Activated T-cell treated with anti-CD3 and anti-CD28 coated beads, Interleukin-2, amount 50 U/mL, for 4 hours (primary cell): ENCODE measurements at regions not wholly inside any gene's neighbourhood (a gene's known extent, or its start where the extent isn't known, plus 50 kb on each side); places are given as distances from the start of the nearest gene placed in this dataset.
"Not testable (repeated sequence)": the region's sequence is repeated elsewhere in the genome, so short reads cannot be mapped to it uniquely, and the experiment has no call there.

Experiments
- ATAC-seq, 2 donors: fragments of 200-7000 bp; cut with Tn5 transposase; one replicate each; pipeline ENCODE4 v1.10.0; 2021
- DNase-seq: peaks from one replicate; pipeline ENCODE4 v3.0.0-alpha.2; 2020
- H3K27me3 Mint-ChIP-seq: one replicate; pipeline ENCODE4 v1.8.0; 2021; ENCODE audit warnings: low read depth, mixed read lengths
- H3K36me3 Mint-ChIP-seq: one replicate; pipeline ENCODE4 v1.8.0; 2022; ENCODE audit warnings: mixed read lengths; ENCODE audit not compliant: insufficient read depth
- H3K4me1 Mint-ChIP-seq: one replicate; pipeline ENCODE4 v1.8.0; 2021; ENCODE audit warnings: low read depth, mixed read lengths
- H3K4me3 Mint-ChIP-seq: one replicate; pipeline ENCODE4 v1.8.0; 2021; ENCODE audit warnings: mild to moderate bottlenecking, moderate library complexity, mixed read lengths
- H3K9me3 Mint-ChIP-seq: one replicate; pipeline ENCODE4 v1.8.0; 2021; ENCODE audit warnings: mixed read lengths

DNA sequence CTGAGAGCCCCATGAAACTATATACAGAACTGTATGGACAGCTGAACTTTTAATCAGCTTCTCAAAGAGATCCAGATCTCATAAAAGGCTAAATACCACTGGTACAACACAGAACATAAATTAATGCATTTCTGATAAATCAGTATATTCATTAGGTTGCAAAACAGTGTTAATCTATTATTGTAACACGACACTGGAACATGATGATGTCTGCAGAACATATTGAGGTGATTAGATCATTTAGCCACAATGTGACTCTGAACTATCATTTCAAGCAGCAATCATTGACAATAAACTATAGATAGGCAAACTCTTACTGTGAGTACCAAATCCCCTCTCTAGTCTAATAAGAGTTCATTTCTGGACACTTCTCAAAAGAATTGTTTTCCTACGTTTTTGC is 50.3 kb downstream of the GASK1B start:
- Mint-ChIP-seq H3K9me3 (no peaks in the 10 kb centered on the region), H3K27me3 (no peaks in the 10 kb centered on the region), H3K36me3 (no peaks in the 10 kb centered on the region), H3K4me3 (no peak overlapping the region), H3K4me1 (no peaks in the 10 kb centered on the region)
- no peak for ATAC-seq
- DNase-seq: no peak

DNA sequence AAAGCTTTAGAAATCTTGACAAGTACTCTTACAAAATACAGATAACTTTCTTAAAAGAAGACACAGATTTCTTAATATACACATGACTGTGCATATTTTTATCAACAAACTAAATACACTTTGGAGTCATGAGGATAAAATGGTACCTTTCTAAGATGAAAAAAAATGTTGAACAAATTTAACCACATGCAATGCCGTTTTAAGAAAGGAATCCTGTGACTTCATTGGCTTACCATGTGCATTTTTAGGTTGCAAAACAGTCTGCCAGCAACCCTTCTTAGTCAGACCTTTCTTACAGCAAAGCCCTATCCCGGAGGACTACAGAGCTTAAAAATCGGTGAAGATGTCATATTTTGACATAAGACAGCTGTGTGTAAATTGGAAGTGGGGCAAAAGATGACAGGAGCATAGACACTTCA is 51.7 kb downstream of the GASK1B start:
- Mint-ChIP-seq H3K9me3 (no peaks in the 10 kb centered on the region), H3K27me3 (no peaks in the 10 kb centered on the region)

DNA sequence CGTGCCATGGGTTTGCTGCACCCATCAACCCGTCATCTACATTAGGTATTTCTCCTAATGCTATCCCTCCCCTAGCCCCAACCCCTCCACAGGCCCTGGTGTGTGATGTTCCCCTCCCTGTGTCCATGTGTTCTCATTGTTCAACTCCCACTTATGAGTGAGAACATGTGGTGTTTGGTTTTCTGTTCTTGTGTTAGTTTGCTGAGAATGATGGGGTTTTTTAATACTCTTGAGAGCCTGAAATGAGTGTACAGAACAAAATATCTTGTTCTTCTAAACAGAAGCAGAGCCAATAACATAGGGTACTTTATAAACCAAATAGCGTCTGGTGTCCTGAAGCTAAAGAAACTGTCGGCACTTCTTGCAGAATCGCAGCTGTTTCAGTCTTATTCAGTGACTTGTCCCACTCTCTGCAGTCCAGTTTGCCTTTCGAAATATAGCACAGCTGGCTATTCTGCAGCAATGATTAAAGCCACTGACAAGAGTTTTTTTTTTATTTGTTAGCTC is 52.1 kb downstream of the GASK1B start:
- not testable (repeated sequence) for H3K27me3 Mint-ChIP-seq, ATAC-seq, H3K4me1 Mint-ChIP-seq, DNase-seq, H3K4me3 Mint-ChIP-seq, H3K9me3 Mint-ChIP-seq, H3K36me3 Mint-ChIP-seq

More for the DNA sequence above, 51.7 kb downstream of the GASK1B start:
- H3K4me1 Mint-ChIP-seq: no peaks in the 10 kb centered on the region
- ATAC-seq (no peak), DNase-seq (no peak)
- H3K4me3 Mint-ChIP-seq: no peak overlapping the region
- no peaks in the 10 kb centered on the region for H3K36me3 Mint-ChIP-seq

DNA sequence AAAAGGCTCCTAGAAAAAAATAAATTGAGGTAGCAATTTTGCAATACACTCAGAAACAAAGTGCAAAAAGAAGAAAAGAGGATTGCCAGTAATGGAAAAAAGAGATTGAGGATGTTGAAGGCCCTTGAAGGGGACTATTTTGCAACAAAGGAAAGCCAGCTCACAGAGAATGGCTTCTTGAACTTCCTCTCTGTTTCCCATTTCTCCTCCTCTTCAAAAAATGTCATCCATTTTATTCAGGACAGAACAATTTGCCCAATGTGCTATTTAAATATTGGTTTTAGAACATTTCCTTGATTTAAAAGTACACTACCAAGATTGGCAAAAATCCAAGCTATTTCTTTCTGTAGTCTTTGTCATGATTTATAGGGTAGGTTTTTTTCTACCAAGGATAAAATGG is 60.2 kb downstream of the GASK1B start:
- H3K36me3 Mint-ChIP-seq: no peaks in the 10 kb centered on the region
- no peaks in the 10 kb centered on the region for H3K27me3 Mint-ChIP-seq
- DNase-seq (no peak), ATAC-seq (no peak)
- no peaks in the 10 kb centered on the region for H3K4me1 Mint-ChIP-seq
- peaks cover 5% of the 10 kb centered on the region for H3K9me3 Mint-ChIP-seq
- no peak overlapping the region for H3K4me3 Mint-ChIP-seq

DNA sequence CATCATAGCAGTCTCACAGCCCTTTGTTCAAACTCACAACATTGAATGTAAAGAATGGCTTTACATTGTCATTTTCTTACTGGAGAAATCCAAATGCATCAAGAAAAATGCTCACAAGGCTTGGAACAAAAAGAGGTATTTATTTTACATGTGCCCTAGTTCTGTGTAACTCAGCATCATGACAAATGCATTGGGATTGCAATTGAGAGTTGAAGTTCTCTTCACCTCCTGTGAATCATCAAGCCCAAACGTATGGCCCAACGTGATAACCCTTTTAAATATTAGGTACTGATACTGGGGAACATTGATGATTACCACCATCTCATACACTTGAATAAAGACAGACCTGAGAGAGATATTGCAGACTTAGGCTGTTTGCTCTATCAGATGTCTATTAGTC is 61.6 kb downstream of the GASK1B start:
- H3K27me3 Mint-ChIP-seq: no peaks in the 10 kb centered on the region
- H3K9me3 Mint-ChIP-seq: peaks cover 5% of the 10 kb centered on the region
- DNase-seq (no peak), ATAC-seq (no peak)
- no peak overlapping the region for H3K4me3 Mint-ChIP-seq
- no peaks in the 10 kb centered on the region for H3K36me3 Mint-ChIP-seq
- H3K4me1 Mint-ChIP-seq: no peaks in the 10 kb centered on the region

DNA sequence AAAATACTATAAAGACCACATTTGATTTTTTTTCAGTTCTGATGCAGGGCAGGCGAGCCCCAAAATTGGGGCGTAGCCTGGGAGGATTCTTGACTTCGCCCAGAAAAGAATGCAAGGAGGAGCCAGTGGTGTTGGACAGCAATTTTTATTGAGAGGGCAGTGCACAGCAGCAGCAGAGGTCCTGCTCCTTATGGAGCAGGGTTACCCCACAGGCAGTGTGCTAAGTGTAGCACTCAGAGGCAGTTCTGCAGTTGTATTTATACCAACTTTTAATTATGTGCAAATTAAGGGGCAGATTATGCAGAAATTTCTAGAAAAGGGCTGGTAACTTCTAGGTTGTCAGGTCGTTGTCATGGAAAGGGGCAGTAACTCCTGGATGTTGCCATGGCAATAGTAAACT is 69.9 kb downstream of the GASK1B start:
- Mint-ChIP-seq H3K27me3 (peaks cover 3% of the 10 kb centered on the region), H3K9me3 (no peaks in the 10 kb centered on the region), H3K36me3 (no peaks in the 10 kb centered on the region), H3K4me1 (no peaks in the 10 kb centered on the region), H3K4me3 (no peak overlapping the region)
- DNase-seq: no peak
- no peak for ATAC-seq

DNA sequence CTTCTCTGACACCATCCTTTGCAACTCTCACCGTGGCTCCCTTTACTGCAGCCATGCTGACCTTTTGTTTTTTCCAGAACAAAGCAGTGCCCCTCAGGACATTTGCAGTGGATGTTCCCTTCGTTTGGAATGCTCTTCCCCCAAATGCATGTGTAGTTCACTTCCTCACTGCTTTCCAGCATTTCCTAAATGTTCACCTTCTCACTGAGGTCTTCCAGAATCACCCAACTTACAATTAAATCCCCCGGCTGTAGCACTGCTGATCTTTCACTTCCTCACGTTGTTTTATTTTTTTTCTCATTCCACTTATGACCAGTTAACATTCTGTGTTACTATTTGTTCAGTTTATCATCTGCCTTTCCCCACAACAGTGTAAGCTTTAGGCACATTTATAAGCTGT is 73.1 kb downstream of the GASK1B start:
- no peak for ATAC-seq
- peaks cover 3% of the 10 kb centered on the region for H3K9me3 Mint-ChIP-seq
- no peaks in the 10 kb centered on the region for H3K4me1 Mint-ChIP-seq
- no peaks in the 10 kb centered on the region for H3K36me3 Mint-ChIP-seq
- H3K27me3 Mint-ChIP-seq: peaks cover 3% of the 10 kb centered on the region
- H3K4me3 Mint-ChIP-seq: no peak overlapping the region
- DNase-seq: no peak

DNA sequence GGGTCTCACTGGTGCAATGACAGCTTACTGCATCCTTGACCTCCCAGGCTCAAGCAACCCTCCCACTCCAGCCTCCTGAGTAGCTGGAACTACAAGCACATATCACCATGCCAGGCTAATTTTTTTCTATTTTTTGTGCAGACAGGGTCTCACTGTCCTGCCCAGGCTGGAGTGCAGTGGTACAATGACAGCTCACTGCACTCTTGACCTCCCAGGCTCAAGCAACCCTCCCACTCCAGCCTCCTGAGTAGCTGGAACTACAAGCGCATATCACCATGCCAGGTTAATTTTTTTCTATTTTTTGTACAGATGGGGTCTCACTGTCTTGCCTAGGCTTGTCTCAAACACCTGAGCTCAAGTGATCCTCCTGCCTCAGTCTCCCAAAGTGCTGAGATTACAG is 74.0 kb downstream of the GASK1B start:
- Mint-ChIP-seq H3K4me1 (no peaks in the 10 kb centered on the region), H3K36me3 (no peaks in the 10 kb centered on the region), H3K27me3 (peaks cover 3% of the 10 kb centered on the region), H3K4me3 (no peak overlapping the region), H3K9me3 (peaks cover 3% of the 10 kb centered on the region)
- ATAC-seq (no peak), DNase-seq (no peak)

DNA sequence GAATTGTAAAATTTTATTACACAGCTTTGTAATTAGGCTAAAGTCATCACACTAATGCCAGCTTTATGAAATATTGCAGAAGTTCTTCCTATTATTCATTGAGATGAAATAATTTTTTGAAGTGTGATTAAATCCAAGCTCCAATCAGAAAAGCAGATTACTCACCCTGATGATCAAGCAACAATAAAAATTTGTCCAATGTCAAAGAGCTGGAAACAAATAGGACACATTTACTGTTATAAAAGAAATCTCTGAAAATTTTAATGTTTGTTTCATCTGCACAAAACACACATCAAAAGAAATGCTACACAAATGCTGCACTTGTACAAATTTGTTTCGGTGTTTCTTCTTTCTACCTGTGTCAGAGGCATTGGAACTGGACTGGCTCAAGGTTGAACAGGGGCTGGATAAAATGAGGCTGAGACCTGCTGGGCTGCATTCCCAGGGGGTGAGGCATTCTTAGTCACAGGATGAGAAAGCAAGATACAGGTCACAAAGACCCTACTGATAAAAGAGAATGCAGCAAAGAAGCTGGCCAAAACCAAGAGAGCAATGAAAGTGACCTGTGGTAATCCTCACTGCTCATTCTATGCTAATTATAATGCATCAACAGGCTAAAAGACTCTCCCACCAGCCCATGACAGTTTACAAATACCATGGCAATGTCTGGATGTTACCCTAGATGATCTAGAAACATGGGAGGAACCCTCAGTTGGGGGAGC is 78.3 kb downstream of the GASK1B start:
- Mint-ChIP-seq H3K9me3 (peaks cover 3% of the 10 kb centered on the region), H3K4me1 (no peaks in the 10 kb centered on the region), H3K27me3 (no peaks in the 10 kb centered on the region), H3K4me3 (no peak overlapping the region), H3K36me3 (no peaks in the 10 kb centered on the region)
- DNase-seq (no peak), ATAC-seq (no peak)

DNA sequence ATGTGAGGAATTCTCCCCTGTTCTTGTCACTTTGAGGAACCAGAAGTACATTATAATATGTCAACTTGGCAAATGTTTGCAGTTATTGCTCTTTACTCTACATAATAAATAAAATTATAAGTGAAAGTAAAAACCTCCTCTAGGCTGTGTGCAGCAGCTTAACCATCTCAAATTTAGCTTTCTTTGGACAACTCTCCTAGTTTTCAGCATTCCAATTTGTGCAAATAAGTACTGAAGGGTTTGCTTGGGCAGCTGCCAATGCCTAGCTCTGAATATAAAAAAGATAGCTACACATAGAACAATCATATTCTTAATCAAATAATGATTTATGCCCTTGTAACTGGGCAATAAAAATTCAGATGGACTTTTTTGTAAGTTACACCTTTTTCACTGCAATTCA is 82.5 kb downstream of the GASK1B start:
- no peaks in the 10 kb centered on the region for H3K36me3 Mint-ChIP-seq
- no peaks in the 10 kb centered on the region for H3K4me1 Mint-ChIP-seq
- DNase-seq: no peak
- no peaks in the 10 kb centered on the region for H3K9me3 Mint-ChIP-seq
- no peak for ATAC-seq
- H3K4me3 Mint-ChIP-seq: no peak overlapping the region
- no peaks in the 10 kb centered on the region for H3K27me3 Mint-ChIP-seq

DNA sequence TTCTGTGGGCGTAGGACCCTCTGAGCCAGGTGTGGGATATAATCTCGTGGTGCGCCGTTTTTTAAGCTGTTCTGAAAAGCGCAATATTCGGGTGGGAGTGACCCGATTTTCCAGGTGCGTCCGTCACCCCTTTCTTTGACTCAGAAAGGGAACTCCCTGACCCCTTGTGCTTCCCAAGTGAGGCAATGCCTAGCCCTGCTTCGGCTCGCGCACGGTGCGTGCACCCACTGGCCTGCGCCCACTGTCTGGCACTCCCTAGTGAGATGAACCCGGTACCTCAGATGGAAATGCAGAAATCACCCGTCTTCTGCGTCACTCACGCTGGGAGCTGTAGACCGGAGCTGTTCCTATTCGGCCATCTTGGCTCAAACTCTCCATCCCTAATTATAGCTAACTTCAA is 82.9 kb downstream of the GASK1B start:
- not testable (repeated sequence) for H3K4me3 Mint-ChIP-seq, H3K9me3 Mint-ChIP-seq, DNase-seq, H3K36me3 Mint-ChIP-seq, H3K27me3 Mint-ChIP-seq, ATAC-seq, H3K4me1 Mint-ChIP-seq

DNA sequence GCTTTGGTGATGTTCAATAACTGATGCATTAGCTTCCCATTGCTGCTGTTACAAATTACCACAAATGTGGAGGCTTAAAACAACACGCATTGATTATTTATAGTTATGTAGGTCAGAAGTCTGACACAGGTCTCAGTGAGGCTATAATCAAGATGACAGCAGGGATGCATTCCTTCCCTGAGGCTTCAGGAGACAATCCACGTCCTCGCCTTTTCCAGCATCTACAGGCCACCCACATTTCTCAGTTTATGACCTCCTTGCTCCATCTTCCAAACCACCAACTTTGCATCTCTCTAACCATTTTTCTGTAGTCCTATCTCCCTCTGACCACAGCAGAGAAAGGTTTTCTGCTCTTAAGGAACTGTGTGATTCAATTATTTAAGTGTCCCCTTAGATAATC is 92.5 kb downstream of the GASK1B start:
- no peaks in the 10 kb centered on the region for H3K4me1 Mint-ChIP-seq

DNA sequence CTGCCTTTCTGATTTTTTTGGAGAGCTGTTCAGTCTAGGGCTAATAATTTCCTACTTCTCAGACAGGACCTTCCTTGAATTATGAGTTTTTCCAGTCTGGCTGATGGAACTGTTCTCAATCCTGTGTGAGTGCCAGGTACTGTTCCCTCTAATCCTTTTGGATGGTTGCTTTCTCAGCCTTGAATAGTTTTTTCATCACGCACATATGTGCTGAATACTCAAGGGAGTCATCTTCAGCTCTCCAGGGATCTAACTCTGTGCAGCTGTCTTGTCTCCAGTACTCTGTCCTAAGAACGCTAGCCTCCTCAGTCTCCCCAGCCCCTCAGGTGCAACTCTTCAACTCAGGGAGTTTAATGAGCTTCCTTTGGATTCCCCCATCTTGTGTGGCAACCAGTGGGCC is 93.2 kb downstream of the GASK1B start:
- H3K9me3 Mint-ChIP-seq: peaks cover 3% of the 10 kb centered on the region
- H3K4me1 Mint-ChIP-seq: no peaks in the 10 kb centered on the region
- ATAC-seq (no peak), DNase-seq (no peak)
- H3K4me3 Mint-ChIP-seq: no peak overlapping the region
- H3K27me3 Mint-ChIP-seq: no peaks in the 10 kb centered on the region
- H3K36me3 Mint-ChIP-seq: no peaks in the 10 kb centered on the region

More for the DNA sequence above, 92.5 kb downstream of the GASK1B start:
- H3K27me3 Mint-ChIP-seq: no peaks in the 10 kb centered on the region
- H3K9me3 Mint-ChIP-seq: peaks cover 3% of the 10 kb centered on the region
- DNase-seq (no peak), ATAC-seq (no peak)
- no peaks in the 10 kb centered on the region for H3K36me3 Mint-ChIP-seq
- no peak overlapping the region for H3K4me3 Mint-ChIP-seq

DNA sequence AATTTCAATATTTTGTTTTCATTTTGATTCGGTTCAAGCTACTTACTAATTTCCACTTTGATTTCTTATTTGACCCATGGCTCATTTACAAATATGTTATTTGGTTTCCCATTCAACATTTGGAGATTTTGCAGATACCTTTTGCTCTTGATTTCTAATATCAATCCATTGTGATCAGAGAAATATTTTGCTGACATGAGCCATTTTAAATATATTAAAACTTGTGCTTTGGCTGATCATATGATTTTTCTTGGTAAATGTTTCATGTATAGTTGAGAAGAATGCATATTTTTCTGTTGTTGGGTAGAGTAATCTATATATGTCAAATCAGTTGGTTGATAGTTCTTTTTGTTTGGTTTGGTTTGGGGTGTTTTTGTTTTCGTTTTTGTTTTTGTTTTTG is 95.0 kb downstream of the GASK1B start:
- no peaks in the 10 kb centered on the region for H3K27me3 Mint-ChIP-seq
- H3K9me3 Mint-ChIP-seq: peaks cover 3% of the 10 kb centered on the region
- H3K4me3 Mint-ChIP-seq: no peak overlapping the region
- DNase-seq: no peak
- ATAC-seq: no peak
- no peaks in the 10 kb centered on the region for H3K4me1 Mint-ChIP-seq
- no peaks in the 10 kb centered on the region for H3K36me3 Mint-ChIP-seq

DNA sequence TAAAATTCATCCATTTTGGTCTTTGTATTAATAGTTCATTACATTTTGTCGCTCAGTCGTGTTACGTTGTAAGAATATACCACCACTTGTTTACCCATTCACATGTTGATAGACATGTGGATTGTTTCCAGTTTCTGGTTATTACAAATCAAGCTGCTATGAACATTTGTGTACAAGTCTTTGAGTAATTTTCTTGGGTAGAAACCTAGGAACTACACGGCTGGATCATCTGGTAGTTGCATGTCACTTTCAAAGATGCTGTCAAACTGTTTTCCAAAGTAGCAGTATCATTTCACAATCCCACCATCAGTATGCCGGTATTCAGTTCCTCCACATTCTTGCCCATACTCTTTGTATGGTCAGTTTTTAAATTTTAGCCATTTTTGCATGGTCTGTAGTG is 98.0 kb downstream of the GASK1B start:
- ATAC-seq: no peak
- DNase-seq: no peak
- H3K27me3 Mint-ChIP-seq: no peaks in the 10 kb centered on the region
- H3K36me3 Mint-ChIP-seq: no peaks in the 10 kb centered on the region
- peaks cover 3% of the 10 kb centered on the region for H3K9me3 Mint-ChIP-seq
- no peak overlapping the region for H3K4me3 Mint-ChIP-seq
- H3K4me1 Mint-ChIP-seq: no peaks in the 10 kb centered on the region
